C4-2B (cell line): ENCODE measurements at regions not wholly inside any gene's neighbourhood (a gene's known extent, or its start where the extent isn't known, plus 50 kb on each side); places are given as distances from the start of the nearest gene placed in this dataset.

ENCODE experiments used
- H3K27ac ChIP-seq: fragments of 450-650 bp; 2 replicates; pipeline ENCODE4 v1.5.1; 2017
- CTCF ChIP-seq: fragments of 450-650 bp; conservative IDR thresholded peaks from 2 replicates; pipeline ENCODE4 v1.5.1; 2017; ENCODE audit warnings: mild to moderate bottlenecking
- ZFX ChIP-seq: fragments of 450-650 bp; IDR thresholded peaks from 2 replicates; pipeline ENCODE4 v1.6.1; 2017

GRCh38 chr1:96296991-96297390 is 424.6 kb upstream of the PTBP2 start:
- H3K27ac ChIP-seq = no peak overlapping the region
- TF ChIP-seq ZFX (no peak), CTCF (no peak)

- H3K27ac ChIP-seq = no peak overlapping the region
- TF ChIP-seq ZFX = no peak
- no peak for TF ChIP-seq CTCF
Measured at GRCh38 chr1:96306809-96307560, 414.6 kb upstream of the PTBP2 start.

- H3K27ac ChIP-seq = no peak overlapping the region
- TF ChIP-seq ZFX (no peak), CTCF (no peak)
Measured at GRCh38 chr1:96308314-96308713, 413.3 kb upstream of the PTBP2 start.

GRCh38 chr1:96309783-96310182 is 411.8 kb upstream of the PTBP2 start:
- no peak overlapping the region for H3K27ac ChIP-seq
- TF ChIP-seq CTCF (no peak), ZFX (no peak)

- TF ChIP-seq ZFX (no peak), CTCF (no peak)
- H3K27ac ChIP-seq = no peak overlapping the region
Measured at GRCh38 chr1:96313216-96313615, 408.4 kb upstream of the PTBP2 start.

GRCh38 chr1:96329121-96329520 is 392.5 kb upstream of the PTBP2 start:
- TF ChIP-seq CTCF = no peak
- TF ChIP-seq ZFX = no peak

GRCh38 chr1:96331596-96331995 is 390.0 kb upstream of the PTBP2 start:
- TF ChIP-seq ZFX (no peak), CTCF (no peak)
- H3K27ac ChIP-seq = no peak overlapping the region

More at GRCh38 chr1:96329121-96329520, 392.5 kb upstream of the PTBP2 start:
- H3K27ac ChIP-seq = no peak overlapping the region
